ENCODE measurements at regions not wholly inside any gene's neighbourhood (a gene's known extent, or its start where the extent isn't known, plus 50 kb on each side); places are given as distances from the start of the nearest gene placed in this dataset.

- TF ChIP-seq CTCF (conservative IDR thresholded peaks at IDR 0.05; ENCODE audit: low read length) (no peak), EZH2phosphoT487 (IDR thresholded peaks at IDR 0.05; ENCODE audit: borderline replicate concordance, low read depth, low read length) (no peak)
Observed at GRCh38 chr9:17065062-17065461, 69.8 kb upstream of the CNTLN start.

All from OCI-LY7 (cell line).